ENCODE measurements at regions not wholly inside any gene's neighbourhood (a gene's known extent, or its start where the extent isn't known, plus 50 kb on each side); places are given as distances from the start of the nearest gene placed in this dataset.

- ATAC-seq (no peak), DNase-seq (no peak)
- Mint-ChIP-seq H3K4me3 (no peak overlapping the region), H3K36me3 (ENCODE audit: low read depth) (no peaks in the 10 kb centered on the region), H3K27ac (no peak overlapping the region), H3K27me3 (no peaks in the 10 kb centered on the region), H3K4me1 (no peaks in the 10 kb centered on the region)
- no peaks in the 10 kb centered on the region for H3K9me3 ChIP-seq (ENCODE audit: control insufficient read depth, low read length, poor library complexity, severe bottlenecking)
Observed at GRCh38 chr5:3027866-3028635, 276.6 kb upstream of the IRX2 start.

GRCh38 chr5:3027185-3027865 lies 275.8 kb upstream of the IRX2 start:
- Mint-ChIP-seq H3K4me1 (no peaks in the 10 kb centered on the region), H3K36me3 (ENCODE audit: low read depth) (no peaks in the 10 kb centered on the region), H3K27me3 (no peaks in the 10 kb centered on the region), H3K27ac (no peak overlapping the region), H3K4me3 (no peak overlapping the region)
- ATAC-seq (no peak), DNase-seq (no peak)
- no peaks in the 10 kb centered on the region for H3K9me3 ChIP-seq (ENCODE audit: control insufficient read depth, low read length, poor library complexity, severe bottlenecking)

DNA sequence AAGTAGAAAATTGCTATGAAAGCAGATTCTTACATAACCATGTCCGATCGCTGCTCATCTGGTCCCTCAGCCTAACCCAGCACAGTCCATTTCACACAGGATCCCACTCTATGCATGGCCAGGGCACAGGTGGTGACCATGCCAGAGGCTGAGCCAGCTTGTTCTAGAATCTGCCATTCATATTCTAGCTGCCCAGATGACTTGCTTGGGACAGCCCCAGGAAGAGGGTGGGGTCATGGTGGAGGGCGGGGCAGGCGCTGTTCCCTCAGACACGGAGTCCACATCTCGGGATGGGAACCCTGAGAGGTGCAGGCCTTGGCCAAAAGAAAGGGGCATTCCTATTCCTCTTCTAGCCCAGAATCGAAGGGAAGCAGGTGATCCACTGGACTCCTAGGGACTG lies 275.2 kb upstream of the IRX2 start:
- no peak for ATAC-seq
- Mint-ChIP-seq H3K27me3 (no peaks in the 10 kb centered on the region), H3K36me3 (ENCODE audit: low read depth) (no peaks in the 10 kb centered on the region), H3K4me1 (no peaks in the 10 kb centered on the region), H3K4me3 (no peak overlapping the region), H3K27ac (no peak overlapping the region)
- no peak for DNase-seq
- H3K9me3 ChIP-seq (ENCODE audit: control insufficient read depth, low read length, poor library complexity, severe bottlenecking): no peaks in the 10 kb centered on the region

- H3K27ac Mint-ChIP-seq: no peak overlapping the region
- H3K4me3 Mint-ChIP-seq: no peak overlapping the region
- ATAC-seq (no peak), DNase-seq (no peak)
- H3K36me3 Mint-ChIP-seq (ENCODE audit: low read depth): no peaks in the 10 kb centered on the region
- no peaks in the 10 kb centered on the region for H3K9me3 ChIP-seq (ENCODE audit: control insufficient read depth, low read length, poor library complexity, severe bottlenecking)
- H3K27me3 Mint-ChIP-seq: no peaks in the 10 kb centered on the region
- no peaks in the 10 kb centered on the region for H3K4me1 Mint-ChIP-seq
Observed at GRCh38 chr5:3026099-3026498, 274.6 kb upstream of the IRX2 start.

DNA sequence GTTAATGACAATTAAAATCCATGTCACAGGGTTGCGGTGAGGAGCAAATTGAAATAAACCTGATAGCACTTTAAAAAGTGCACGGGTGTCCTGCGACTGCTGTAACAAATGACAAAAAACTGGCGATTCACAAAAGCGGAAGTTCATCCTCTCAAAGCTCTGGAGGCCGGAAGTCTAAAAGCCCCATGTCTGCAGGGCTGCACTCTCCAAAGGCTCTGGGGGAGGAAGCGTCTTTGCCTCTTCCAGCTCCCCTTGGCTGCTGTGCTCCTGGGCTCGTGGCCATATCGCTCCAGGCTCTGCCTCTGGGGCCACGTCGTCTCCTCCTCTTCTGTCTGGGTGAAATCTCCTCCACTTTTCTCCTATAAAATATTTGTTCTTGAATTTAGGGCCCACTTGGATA lies 273.9 kb upstream of the IRX2 start:
- Mint-ChIP-seq H3K27ac (no peak overlapping the region), H3K4me1 (no peaks in the 10 kb centered on the region), H3K36me3 (ENCODE audit: low read depth) (no peaks in the 10 kb centered on the region), H3K4me3 (no peak overlapping the region), H3K27me3 (no peaks in the 10 kb centered on the region)
- DNase-seq: no peak
- no peak for ATAC-seq
- no peaks in the 10 kb centered on the region for H3K9me3 ChIP-seq (ENCODE audit: control insufficient read depth, low read length, poor library complexity, severe bottlenecking)

GRCh38 chr5:3024976-3025375 lies 273.5 kb upstream of the IRX2 start:
- H3K27ac Mint-ChIP-seq: no peak overlapping the region
- H3K36me3 Mint-ChIP-seq (ENCODE audit: low read depth): no peaks in the 10 kb centered on the region
- H3K9me3 ChIP-seq (ENCODE audit: control insufficient read depth, low read length, poor library complexity, severe bottlenecking): no peaks in the 10 kb centered on the region
- H3K27me3 Mint-ChIP-seq: no peaks in the 10 kb centered on the region
- DNase-seq (no peak), ATAC-seq (no peak)
- no peak overlapping the region for H3K4me3 Mint-ChIP-seq
- no peaks in the 10 kb centered on the region for H3K4me1 Mint-ChIP-seq

GRCh38 chr5:3024554-3024953 lies 273.1 kb upstream of the IRX2 start:
- ATAC-seq (no peak), DNase-seq (no peak)
- no peaks in the 10 kb centered on the region for H3K27me3 Mint-ChIP-seq
- H3K9me3 ChIP-seq (ENCODE audit: control insufficient read depth, low read length, poor library complexity, severe bottlenecking): no peaks in the 10 kb centered on the region
- no peaks in the 10 kb centered on the region for H3K36me3 Mint-ChIP-seq (ENCODE audit: low read depth)
- no peak overlapping the region for H3K27ac Mint-ChIP-seq
- no peaks in the 10 kb centered on the region for H3K4me1 Mint-ChIP-seq
- no peak overlapping the region for H3K4me3 Mint-ChIP-seq

DNA sequence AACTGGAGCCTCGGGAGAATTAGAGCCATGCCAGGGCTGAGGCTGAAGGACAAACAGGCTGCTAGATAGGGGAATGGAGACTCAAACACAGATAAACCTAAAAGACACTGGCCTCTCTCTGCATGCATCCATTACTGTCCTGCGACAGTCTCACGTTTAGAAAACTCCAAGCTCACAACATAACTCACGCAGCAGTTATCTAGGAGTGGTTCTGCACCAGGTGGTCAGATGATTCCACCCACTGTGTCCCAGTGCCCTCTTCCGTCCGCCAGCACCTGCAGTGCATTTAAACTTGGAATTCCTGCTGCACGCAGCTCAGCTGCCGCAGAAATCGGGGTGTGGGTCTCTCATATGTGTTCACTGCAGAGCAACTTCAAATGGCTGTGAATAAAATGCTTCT lies 272.6 kb upstream of the IRX2 start:
- no peaks in the 10 kb centered on the region for H3K9me3 ChIP-seq (ENCODE audit: control insufficient read depth, low read length, poor library complexity, severe bottlenecking)
- H3K4me1 Mint-ChIP-seq: no peaks in the 10 kb centered on the region
- H3K27ac Mint-ChIP-seq: no peak overlapping the region
- no peaks in the 10 kb centered on the region for H3K36me3 Mint-ChIP-seq (ENCODE audit: low read depth)
- H3K27me3 Mint-ChIP-seq: no peaks in the 10 kb centered on the region
- ATAC-seq (no peak), DNase-seq (no peak)
- no peak overlapping the region for H3K4me3 Mint-ChIP-seq

- H3K27ac Mint-ChIP-seq: no peak overlapping the region
Observed at GRCh38 chr5:3023656-3024055, 272.2 kb upstream of the IRX2 start.

GRCh38 chr5:3022665-3023064 lies 271.2 kb upstream of the IRX2 start:
- DNase-seq (no peak), ATAC-seq (no peak)
- H3K27me3 Mint-ChIP-seq: no peaks in the 10 kb centered on the region
- no peak overlapping the region for H3K27ac Mint-ChIP-seq
- H3K4me3 Mint-ChIP-seq: no peak overlapping the region
- H3K4me1 Mint-ChIP-seq: no peaks in the 10 kb centered on the region
- H3K9me3 ChIP-seq (ENCODE audit: control insufficient read depth, low read length, poor library complexity, severe bottlenecking): no peaks in the 10 kb centered on the region
- H3K36me3 Mint-ChIP-seq (ENCODE audit: low read depth): no peaks in the 10 kb centered on the region

More at GRCh38 chr5:3023656-3024055, 272.2 kb upstream of the IRX2 start:
- no peak for DNase-seq
- Mint-ChIP-seq H3K36me3 (ENCODE audit: low read depth) (no peaks in the 10 kb centered on the region), H3K27me3 (no peaks in the 10 kb centered on the region), H3K4me1 (no peaks in the 10 kb centered on the region), H3K4me3 (no peak overlapping the region)
- no peaks in the 10 kb centered on the region for H3K9me3 ChIP-seq (ENCODE audit: control insufficient read depth, low read length, poor library complexity, severe bottlenecking)
- no peak for ATAC-seq

DNA sequence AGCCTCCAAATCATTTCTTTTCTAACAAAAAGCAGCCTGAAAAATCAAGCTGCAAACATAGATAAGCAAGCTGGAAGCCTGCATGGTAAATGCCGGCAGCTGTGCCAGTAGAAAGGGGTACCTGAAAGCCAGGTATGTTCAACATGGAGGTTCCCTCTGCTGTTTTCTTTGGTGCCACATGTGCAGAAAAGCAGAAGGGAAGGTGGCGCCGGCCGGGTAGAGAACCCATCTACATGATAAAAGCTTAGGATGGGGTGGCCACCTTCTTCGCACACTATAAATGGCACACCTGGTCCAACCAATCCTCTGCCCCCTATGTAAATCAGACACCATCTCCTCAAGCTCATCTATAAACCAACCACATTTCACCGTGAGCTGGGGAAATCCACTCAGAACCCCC lies 268.9 kb upstream of the IRX2 start:
- ATAC-seq (no peak), DNase-seq (no peak)
- H3K27me3 Mint-ChIP-seq: no peaks in the 10 kb centered on the region
- H3K4me3 Mint-ChIP-seq: no peak overlapping the region
- H3K9me3 ChIP-seq (ENCODE audit: control insufficient read depth, low read length, poor library complexity, severe bottlenecking): no peaks in the 10 kb centered on the region
- no peaks in the 10 kb centered on the region for H3K4me1 Mint-ChIP-seq
- no peaks in the 10 kb centered on the region for H3K36me3 Mint-ChIP-seq (ENCODE audit: low read depth)
- no peak overlapping the region for H3K27ac Mint-ChIP-seq

DNA sequence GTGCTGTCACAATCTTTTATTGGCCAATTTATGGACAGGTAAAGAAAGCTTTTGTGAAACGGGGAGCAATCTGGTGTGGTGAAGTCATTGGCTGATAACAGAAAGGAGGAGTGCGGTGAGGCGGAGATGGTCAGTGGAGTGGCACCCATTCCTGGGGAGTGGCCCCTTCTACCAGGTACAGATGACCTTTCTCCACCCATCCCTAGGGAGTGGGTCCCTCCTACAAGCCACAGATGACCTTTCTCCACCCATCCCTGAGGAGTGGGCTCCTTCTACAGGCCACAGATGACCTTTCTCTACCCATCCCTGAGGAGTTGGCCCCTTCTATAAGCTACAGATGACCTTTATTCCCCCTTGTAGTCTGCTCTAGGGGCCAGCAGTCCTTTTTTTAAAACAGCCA lies 267.6 kb upstream of the IRX2 start:
- no peaks in the 10 kb centered on the region for H3K9me3 ChIP-seq (ENCODE audit: control insufficient read depth, low read length, poor library complexity, severe bottlenecking)
- H3K27ac Mint-ChIP-seq: no peak overlapping the region
- H3K4me1 Mint-ChIP-seq: no peaks in the 10 kb centered on the region
- no peaks in the 10 kb centered on the region for H3K27me3 Mint-ChIP-seq
- ATAC-seq: no peak
- no peak for DNase-seq
- H3K36me3 Mint-ChIP-seq (ENCODE audit: low read depth): no peaks in the 10 kb centered on the region
- H3K4me3 Mint-ChIP-seq: no peak overlapping the region

- DNase-seq: no peak
- no peaks in the 10 kb centered on the region for H3K9me3 ChIP-seq (ENCODE audit: control insufficient read depth, low read length, poor library complexity, severe bottlenecking)
- no peak for ATAC-seq
- no peaks in the 10 kb centered on the region for H3K36me3 Mint-ChIP-seq (ENCODE audit: low read depth)
- H3K4me3 Mint-ChIP-seq: no peak overlapping the region
- no peak overlapping the region for H3K27ac Mint-ChIP-seq
- H3K27me3 Mint-ChIP-seq: no peaks in the 10 kb centered on the region
- H3K4me1 Mint-ChIP-seq: no peaks in the 10 kb centered on the region
Observed at GRCh38 chr5:3011764-3012017, 260.2 kb upstream of the IRX2 start.
